ENCODE measurements at regions not wholly inside any gene's neighbourhood (a gene's known extent, or its start where the extent isn't known, plus 50 kb on each side); places are given as distances from the start of the nearest gene placed in this dataset.

DNA sequence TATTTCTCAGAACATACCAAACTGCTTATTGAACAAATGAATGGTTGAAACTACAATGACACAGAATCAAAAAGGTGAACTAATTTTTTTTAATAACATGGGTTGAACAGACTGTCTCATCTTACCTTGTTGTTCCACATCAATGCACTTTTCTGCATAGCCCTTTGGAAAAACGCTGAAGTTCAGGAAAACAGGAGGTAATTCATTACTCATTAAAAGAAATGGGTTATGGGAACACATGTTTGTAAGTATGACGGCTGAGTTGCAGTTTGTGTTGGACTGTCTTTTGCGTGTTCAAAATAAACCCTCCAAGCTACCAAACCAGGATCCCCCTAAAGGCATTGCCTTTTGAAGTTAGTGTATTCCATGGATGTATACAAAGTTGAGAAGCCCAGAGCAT, 514.9 kb upstream of the PKN2 start:
- H3K27me3 Mint-ChIP-seq (ENCODE audit: low read depth), result peaks cover 5% of the 10 kb centered on the region
- H3K4me3 Mint-ChIP-seq, result no peak overlapping the region
- TF ChIP-seq, protein P1, sequence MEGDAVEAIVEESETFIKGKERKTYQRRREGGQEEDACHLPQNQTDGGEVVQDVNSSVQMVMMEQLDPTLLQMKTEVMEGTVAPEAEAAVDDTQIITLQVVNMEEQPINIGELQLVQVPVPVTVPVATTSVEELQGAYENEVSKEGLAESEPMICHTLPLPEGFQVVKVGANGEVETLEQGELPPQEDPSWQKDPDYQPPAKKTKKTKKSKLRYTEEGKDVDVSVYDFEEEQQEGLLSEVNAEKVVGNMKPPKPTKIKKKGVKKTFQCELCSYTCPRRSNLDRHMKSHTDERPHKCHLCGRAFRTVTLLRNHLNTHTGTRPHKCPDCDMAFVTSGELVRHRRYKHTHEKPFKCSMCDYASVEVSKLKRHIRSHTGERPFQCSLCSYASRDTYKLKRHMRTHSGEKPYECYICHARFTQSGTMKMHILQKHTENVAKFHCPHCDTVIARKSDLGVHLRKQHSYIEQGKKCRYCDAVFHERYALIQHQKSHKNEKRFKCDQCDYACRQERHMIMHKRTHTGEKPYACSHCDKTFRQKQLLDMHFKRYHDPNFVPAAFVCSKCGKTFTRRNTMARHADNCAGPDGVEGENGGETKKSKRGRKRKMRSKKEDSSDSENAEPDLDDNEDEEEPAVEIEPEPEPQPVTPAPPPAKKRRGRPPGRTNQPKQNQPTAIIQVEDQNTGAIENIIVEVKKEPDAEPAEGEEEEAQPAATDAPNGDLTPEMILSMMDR (IDR thresholded peaks at IDR 0.05; ENCODE audit: unreplicated experiment in 3 of 3), result no peak

DNA sequence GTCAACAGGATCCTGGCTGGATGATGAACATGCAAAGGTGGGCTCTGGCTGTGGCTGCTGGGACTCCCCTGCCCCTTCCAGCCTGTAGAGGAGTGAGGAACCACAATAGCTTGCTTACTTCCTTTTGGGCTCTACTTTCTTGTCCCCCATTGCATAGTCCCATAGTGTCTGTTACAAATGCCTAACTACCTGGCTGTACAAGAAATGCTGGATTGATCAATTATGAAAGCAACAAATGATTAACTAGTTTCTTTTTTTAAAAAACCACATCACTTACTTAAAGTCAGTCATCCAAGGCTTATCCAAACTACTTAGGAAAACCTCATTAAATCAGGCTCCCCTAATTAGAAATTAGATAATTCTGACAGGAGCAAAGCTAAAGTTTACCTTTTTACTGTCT, 514.1 kb upstream of the PKN2 start:
- no peaks in the 10 kb centered on the region for H3K4me1 Mint-ChIP-seq
- H3K36me3 Mint-ChIP-seq (ENCODE audit: low read depth), result no peaks in the 10 kb centered on the region
- H3K27me3 Mint-ChIP-seq (ENCODE audit: low read depth), result peaks cover 5% of the 10 kb centered on the region
- no peaks in the 10 kb centered on the region for H3K9me3 Mint-ChIP-seq
- peak overlapping the region; percentile 61 to 94 (median 87) for H3K27ac Mint-ChIP-seq
- H3K4me3 Mint-ChIP-seq, result peak overlapping the region in 2 of 3 experiments; percentile 37 to 53
- TF ChIP-seq, protein P1 (IDR thresholded peaks at IDR 0.05; ENCODE audit: unreplicated experiment in 3 of 3), result no peak

More for the DNA sequence above, 514.9 kb upstream of the PKN2 start:
- Mint-ChIP-seq H3K27ac (peak overlapping the region; percentile 82 to 94 (median 87)), H3K9me3 (no peaks in the 10 kb centered on the region), H3K4me1 (no peaks in the 10 kb centered on the region), H3K36me3 (ENCODE audit: low read depth) (no peaks in the 10 kb centered on the region)

DNA sequence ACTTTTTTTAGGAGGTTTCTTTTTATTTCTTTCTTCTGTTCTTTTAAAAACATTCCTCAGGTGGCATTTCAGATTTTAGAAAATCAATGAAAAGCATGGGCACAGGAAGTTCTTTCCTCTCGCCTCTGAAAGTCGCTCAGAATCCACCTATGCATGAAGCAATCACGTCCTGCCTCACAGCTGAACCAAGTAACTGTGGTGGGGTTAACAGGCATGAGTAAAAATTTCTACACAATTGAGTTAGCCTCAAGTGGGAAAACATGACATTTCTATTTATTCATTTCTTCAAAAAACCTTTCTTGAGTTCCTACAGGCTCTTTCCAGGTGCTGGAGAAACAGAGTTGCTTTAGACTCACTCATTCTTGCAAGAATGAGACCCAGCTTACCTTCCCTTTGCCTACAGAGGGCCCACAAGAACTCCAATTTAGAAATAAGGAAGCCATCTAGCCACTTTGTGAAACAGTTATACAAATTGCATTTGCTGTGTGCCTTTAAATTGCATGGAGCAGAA, 508.9 kb upstream of the PKN2 start:
- peak overlapping the region; percentile 53 to 93 (median 74) for H3K27ac Mint-ChIP-seq
- H3K4me1 Mint-ChIP-seq, result no peaks in the 10 kb centered on the region
- TF ChIP-seq, protein P1 (IDR thresholded peaks at IDR 0.05; ENCODE audit: unreplicated experiment in 3 of 3), result no peak
- H3K9me3 Mint-ChIP-seq, result no peaks in the 10 kb centered on the region
- H3K36me3 Mint-ChIP-seq (ENCODE audit: low read depth), result no peaks in the 10 kb centered on the region
- H3K4me3 Mint-ChIP-seq, result no peak overlapping the region
- H3K27me3 Mint-ChIP-seq (ENCODE audit: low read depth), result peaks cover 14% of the 10 kb centered on the region

DNA sequence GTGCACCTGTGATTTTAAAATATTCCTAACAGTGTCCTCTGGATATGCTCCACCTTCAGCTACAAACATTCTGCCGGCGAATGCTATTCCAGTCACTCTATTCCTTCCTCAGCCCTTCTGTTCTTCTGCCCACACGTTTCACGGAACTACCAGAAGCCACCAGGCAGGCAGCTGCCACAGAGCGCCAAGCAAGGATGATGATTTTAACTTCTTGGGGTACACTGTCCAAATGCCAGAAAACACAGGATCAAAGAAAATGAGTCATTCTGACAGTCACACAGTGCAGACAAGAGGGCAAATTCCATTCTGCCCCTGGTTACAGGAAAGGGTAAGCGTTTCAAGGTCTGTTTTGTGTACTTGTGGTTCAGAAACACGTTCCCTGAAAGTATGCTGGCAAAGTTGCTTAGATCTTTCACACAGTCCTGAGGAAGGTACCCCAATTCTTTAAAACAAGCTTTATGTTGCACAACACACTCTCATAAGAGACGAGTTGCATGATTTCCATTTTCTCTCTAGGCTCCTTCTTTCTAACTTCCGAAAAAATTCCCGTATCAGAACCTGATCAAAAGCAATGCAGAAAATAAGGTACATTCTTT, 508.3 kb upstream of the PKN2 start:
- Mint-ChIP-seq H3K36me3 (ENCODE audit: low read depth) (no peaks in the 10 kb centered on the region), H3K27me3 (ENCODE audit: low read depth) (peaks cover 14% of the 10 kb centered on the region), H3K4me1 (no peaks in the 10 kb centered on the region), H3K4me3 (no peak overlapping the region), H3K27ac (peak overlapping the region; percentile 53 to 93 (median 74)), H3K9me3 (no peaks in the 10 kb centered on the region)
- TF ChIP-seq, protein P1 (IDR thresholded peaks at IDR 0.05; ENCODE audit: unreplicated experiment in 3 of 3), result no peak

DNA sequence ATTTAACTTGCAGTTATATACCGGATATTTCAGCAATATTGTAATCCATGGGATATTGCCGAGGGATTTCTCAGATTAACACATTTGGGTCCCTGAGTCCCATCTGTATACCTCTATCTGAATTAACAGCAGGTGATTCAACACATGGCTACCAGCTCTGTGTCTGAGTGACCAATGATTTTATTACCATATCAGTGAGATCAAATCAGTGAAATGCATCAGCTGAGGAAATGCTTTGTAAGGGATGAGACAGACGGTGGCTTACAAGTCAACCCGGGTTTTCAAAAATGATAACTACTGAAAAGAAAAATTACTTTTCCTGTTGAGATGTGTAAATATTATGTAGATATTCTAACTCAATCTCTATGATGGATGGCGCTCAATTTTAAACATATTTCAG, 504.1 kb upstream of the PKN2 start:
- no peaks in the 10 kb centered on the region for H3K36me3 Mint-ChIP-seq (ENCODE audit: low read depth)
- H3K9me3 Mint-ChIP-seq, result no peaks in the 10 kb centered on the region
- no peak overlapping the region for H3K4me3 Mint-ChIP-seq

More for the DNA sequence above, 504.1 kb upstream of the PKN2 start:
- peak overlapping the region in 1 of 3 experiments; percentile 29 for H3K27ac Mint-ChIP-seq
- TF ChIP-seq, protein P1 (IDR thresholded peaks at IDR 0.05; ENCODE audit: unreplicated experiment in 3 of 3), result no peak
- H3K4me1 Mint-ChIP-seq, result peaks cover 7% of the 10 kb centered on the region
- peaks cover 14% of the 10 kb centered on the region for H3K27me3 Mint-ChIP-seq (ENCODE audit: low read depth)

All from nephron (organoid).